Lower leg skin (tissue), 3 donors: ENCODE measurements at regions not wholly inside any gene's neighbourhood (a gene's known extent, or its start where the extent isn't known, plus 50 kb on each side); places are given as distances from the start of the nearest gene placed in this dataset.

ENCODE experiments used
- CTCF ChIP-seq, 3 donors: fragments of 450-650 bp; IDR thresholded peaks; one replicate each; pipeline ENCODE4 v1.5.1; 2016; ENCODE audit warnings: antibody characterized with exemption in 3 of 3, mild to moderate bottlenecking in 3 of 3, moderate library complexity in 2 of 3
- POLR2A ChIP-seq, 2 donors: fragments of 450-650 bp; IDR thresholded peaks; one replicate each; pipeline ENCODE4 v1.6.1; 2016 to 2017; ENCODE audit warnings: antibody characterized with exemption in 2 of 2, mild to moderate bottlenecking in 1 of 2, moderate library complexity in 1 of 2

GRCh38 chr7:82665966-82666507 is 222.5 kb upstream of the CACNA2D1 start:
- TF ChIP-seq CTCF (IDR thresholded peaks at IDR 0.05) (no peak), POLR2A (IDR thresholded peaks at IDR 0.05) (no peak)
